ENCODE measurements at regions not wholly inside any gene's neighbourhood (a gene's known extent, or its start where the extent isn't known, plus 50 kb on each side); places are given as distances from the start of the nearest gene placed in this dataset.
"Not testable (repeated sequence)": the region's sequence is repeated elsewhere in the genome, so short reads cannot be mapped to it uniquely, and the experiment has no call there.

DNA sequence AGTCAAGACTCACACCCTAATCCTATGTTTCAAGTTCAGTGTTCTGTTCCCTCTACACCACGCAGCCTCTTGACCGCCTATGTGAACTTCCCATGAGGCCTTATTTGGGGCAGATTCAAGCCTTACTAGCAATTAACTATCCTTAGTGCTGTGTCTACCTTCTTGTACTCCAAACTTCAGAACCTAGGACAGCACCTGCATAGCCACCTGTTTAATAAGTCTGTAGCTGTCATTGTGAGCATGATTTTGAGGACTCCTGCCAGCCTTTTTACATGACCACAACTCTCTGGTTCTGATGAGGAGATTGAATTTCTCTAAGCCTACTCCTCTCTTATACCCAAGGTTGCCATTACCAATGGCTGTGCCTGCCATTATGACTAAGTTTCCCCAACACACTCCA lies 50.8 kb upstream of the PCSK1 start:
- DNase-seq (ENCODE audit: low read depth) = peak; percentile 59

DNA sequence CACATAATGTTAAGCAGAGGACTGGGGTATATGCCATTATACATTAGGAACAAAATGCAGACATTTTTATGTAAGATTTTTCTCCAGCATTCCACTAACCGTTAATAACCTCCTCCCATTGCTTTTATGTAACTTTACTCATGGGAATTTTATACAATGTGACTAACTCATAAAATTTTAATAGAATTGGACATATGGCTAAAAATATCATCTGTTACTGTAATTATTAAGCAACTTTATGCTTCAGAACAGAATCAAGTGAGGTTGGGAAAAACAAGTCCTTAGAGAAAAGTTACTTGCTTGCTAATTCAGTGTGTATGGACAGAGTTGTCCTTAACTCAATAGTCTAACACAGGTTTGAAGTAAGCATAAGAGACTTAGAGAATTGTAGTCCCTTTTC lies 54.8 kb upstream of the PCSK1 start:
- no peak for DNase-seq (ENCODE audit: low read depth)

DNA sequence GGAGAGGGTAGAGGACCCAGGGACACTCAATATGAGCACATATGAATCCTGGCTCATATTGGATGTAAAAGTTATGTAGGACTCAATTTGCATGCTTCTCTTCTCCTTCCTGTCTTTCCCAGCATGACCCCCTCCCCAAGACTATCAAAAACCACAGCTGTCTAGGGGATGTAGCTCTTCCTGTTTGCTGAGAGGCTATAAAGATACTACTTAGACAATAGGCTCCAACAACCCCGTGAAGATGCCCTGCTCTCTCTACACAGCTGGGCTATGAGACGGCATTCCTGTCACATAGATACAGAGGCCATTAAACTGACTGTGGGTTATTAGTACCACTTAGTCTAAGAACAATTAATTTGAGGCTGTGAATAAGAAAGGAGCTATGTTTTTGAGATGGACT lies 56.5 kb upstream of the PCSK1 start:
- no peak for DNase-seq (ENCODE audit: low read depth)

DNA sequence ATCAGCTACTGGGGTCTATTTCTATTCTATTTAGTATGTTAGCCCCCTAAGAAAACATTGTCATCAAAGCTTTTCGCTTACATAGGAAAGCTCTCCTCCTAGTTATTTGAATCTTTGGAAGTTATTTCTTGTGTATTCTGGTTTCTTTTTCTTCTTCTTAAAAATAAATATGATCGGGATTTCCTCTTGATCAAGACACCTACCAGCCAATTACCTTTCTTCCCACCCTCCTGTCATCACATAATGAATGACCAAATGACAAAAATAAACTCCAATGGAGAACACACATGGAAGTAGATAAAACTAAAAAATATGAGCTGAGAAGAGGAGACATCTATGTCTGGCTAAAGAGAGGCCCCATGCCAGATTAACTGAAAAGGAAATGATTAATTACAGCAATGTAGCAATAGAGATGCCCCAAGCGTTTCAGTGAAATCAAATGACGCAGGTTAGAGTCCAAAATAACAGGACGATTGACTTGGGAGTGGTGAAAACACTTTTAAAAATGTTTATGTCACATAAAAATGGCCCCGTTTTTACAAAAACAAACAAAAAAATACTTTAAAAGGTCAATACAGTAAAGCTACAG lies 59.5 kb upstream of the PCSK1 start:
- peak; percentile 76 for DNase-seq (ENCODE audit: low read depth)

DNA sequence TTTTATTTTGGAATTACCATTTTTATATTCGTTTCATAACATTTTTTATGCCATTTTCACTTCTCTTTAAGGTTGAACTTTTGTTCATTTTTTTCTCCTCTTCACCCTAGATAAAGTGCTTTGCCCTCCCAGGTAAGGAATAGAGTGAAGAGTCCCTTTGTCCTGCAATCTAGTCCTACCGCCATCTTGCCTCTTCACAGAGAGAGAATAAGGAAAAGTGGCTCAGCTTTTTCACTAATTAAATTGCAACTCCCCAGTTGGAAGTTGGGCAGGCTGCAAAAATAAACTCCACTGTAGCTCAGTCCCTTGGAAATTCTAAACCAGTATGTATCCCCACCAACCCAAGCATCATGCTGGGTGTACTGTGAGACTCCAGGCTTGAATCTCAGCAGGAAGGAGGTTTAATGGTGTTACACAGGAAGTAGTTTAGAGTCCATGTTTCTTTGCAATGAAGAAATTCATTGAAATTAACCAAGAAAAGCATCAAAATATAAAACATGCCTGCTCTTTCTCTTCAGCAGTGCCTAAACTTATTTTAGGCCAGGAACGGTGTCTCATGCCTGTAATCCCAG lies 60.3 kb upstream of the PCSK1 start:
- no peak for DNase-seq (ENCODE audit: low read depth)

DNA sequence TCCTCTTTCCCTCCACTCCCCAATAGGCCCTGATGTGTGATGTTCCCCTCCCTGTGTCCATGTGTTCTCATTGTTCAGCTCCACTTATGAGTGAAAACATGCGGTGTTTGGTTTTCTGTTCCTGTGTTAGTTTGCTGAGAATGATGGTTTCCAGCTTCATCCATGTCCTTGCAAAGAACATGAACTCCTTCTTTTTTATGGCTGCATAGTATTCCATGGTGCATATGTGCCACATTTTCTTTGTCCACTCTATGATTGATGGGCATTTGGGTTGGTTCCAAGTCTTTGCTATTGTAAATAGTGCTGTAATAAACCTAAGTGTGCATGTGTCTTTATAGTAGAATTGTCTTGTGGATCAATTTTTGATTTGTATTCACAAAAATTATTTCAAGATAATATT lies 62.4 kb upstream of the PCSK1 start:
- not testable (repeated sequence) for DNase-seq (ENCODE audit: low read depth)

DNA sequence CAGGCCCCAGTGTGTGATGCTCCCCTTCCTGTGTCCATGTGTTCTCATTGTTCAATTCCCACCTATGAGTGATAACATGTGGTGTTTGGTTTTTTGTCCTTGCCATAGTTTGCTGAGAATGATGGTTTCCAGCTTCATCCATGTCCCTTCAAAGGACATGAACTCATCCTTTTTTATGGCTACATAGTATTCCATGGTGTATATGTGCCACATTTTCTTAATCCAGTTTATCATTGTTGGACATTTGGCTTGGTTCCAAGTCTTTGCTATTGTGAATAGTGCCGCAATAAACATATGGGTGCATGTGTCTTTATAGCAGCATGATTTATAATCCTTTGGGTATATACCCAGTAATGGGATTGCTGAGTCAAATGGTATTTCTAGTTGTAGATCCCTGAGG lies 64.0 kb upstream of the PCSK1 start:
- DNase-seq (ENCODE audit: low read depth) = not testable (repeated sequence)

DNA sequence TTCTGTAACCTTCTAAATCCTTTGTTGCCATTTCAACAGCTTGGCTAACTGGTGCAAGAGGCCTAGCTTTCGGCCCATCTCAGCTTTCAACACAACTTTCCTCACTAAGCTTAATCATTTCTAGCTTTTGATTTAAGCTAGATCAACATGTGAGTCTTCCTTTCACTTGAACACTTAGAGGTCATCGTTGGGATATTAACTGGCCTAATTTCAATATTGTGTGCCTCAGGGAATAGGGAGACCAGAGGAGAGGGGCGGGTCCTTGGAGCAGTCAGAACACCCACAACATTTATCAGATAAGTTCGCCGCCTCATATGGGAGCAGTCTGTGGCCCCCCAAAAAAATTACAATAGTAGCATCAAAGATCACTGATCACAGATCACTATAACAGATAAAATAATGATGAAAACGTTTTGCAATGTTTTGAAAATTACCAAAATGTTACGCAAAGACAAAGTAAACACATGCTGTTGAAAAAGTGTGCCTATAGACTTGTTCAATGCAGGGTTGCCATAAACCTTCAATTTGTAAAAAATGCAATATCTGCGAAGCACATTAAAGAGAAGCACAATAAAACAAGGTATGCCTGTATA lies 66.8 kb upstream of the PCSK1 start:
- no peak for DNase-seq (ENCODE audit: low read depth)

DNA sequence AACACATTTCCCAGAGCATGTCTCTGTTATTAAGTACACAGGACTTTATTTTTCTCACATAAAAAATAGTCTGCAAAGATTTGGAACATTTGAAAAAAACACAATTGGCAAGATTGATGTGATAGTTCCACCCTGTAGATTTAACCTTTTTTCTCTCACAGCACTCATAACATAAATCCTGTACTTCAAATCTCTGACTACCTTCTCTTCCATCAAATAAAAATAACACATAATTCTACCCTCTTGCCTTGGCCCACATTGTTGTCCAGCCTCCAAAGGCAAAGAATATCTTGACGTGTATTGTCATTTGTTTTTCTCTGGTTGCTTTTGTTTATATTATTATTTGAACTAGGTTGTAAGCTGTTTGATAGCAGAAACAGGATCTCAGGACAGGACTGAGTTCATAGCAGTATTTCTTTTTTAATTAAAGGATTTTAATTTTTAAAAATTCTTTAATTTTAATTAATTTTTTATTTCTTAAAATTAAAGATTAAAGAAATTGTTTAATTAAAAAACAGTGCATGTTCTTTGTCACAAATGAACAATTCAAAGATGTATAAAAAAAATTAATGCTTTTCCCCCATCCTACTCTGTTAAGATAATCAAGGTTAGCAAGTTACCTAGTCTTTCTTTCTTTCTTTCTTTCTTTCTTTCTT lies 69.1 kb upstream of the PCSK1 start:
- DNase-seq (ENCODE audit: low read depth) = no peak

DNA sequence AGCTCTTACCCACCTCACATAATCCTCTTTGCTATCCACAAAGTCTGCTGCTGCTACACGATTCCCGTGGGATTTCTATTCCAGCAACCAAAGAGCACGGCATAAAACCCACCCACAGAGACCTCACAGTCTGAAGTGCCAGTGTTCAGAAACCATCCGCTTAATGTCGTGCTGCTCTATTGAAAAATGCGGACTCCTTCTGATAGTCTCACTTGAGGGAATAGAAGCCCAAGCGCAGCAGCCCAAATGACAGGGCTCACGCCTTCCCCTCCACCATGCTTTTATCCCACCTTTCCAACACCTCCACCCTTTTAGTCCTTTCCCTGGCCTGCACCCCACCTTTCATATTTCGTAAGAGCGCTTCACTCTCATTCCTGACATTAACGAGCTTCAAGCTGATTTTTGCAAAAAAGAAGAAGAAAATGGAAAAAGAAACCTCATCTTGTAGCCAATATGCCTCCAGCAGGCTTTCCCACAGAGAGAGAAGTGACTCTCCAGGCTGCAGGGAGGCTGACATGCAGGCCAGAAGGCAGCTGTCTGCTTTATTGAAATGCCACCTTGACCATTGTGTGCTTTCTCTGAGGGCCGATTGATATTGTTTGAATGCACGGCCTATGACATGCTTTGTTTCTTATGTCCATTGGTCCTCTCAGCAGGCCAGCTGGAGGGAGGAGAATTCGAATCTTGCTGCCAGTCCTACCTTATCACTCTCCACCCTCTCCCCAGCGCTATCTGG lies 70.6 kb upstream of the PCSK1 start:
- DNase-seq (ENCODE audit: low read depth) = no peak

DNA sequence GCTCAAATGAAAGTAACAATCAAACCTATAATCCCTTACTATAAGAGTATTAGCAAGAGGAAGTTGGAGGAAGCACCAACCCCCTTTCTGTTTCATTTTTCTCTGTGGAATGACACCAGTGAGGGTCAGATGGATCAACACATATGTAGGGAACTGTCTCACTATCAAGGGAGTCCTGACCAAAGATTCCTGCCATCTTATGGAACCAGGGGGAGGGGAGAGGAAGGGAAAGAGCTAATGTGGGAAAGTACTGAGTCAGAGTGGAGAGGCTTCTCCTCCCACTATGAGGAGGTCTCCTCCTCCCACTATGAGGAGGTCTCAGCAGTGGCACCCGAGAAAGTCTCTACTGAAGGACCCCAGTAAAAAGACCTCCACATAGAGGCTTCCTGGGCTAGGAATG lies 73.3 kb upstream of the PCSK1 start:
- no peak for DNase-seq (ENCODE audit: low read depth)

DNA sequence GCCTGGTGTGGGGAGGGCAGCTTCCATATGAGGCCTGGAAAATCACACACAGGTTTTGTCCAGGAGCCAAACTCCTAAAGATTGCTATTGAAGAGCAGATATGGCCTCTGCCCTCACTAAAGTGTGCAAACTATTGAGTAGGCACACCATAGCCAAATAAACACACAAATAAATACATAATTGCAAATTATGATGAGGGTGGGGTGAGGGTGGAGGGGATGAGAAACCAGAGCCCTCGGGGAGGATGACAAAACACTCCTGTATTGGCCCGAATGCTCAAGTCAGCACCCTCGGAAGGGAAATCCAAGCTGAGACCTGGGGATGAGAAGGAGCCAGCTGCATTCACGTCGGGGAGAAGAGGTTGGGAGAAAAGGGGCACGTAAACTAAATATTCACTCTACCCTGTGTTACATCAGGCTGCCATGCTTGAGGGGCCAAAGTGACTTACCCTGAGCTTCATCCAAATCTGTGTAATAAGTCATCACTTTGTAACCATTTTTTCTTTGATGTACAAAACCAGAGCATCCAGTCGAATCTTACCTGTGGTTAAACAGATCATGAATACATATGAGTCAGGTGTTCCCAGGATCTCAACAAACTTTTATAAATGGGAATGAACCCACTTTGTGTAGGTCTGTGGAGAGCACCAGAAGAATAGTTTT lies 73.9 kb upstream of the PCSK1 start:
- DNase-seq (ENCODE audit: low read depth) = no peak

DNA sequence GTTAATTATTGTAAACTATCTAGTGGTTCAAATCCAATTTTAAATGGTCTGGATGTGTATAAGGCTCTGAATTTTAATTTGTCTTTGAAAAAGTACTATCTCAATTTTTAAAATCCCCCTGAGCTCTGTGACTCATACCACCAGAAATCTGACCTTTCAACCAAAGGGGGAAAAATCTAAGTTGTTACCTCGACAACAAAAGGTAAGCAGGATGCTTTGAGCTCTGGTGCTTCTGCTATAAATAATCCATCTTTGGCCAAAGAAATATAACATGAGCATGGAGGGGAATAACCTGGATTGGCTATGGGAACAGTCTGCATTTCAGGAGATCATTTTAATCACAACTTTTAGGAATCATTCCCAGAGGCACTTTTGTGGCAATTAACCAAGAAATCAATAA lies 76.3 kb upstream of the PCSK1 start:
- peak; percentile 69 for DNase-seq (ENCODE audit: low read depth)

DNA sequence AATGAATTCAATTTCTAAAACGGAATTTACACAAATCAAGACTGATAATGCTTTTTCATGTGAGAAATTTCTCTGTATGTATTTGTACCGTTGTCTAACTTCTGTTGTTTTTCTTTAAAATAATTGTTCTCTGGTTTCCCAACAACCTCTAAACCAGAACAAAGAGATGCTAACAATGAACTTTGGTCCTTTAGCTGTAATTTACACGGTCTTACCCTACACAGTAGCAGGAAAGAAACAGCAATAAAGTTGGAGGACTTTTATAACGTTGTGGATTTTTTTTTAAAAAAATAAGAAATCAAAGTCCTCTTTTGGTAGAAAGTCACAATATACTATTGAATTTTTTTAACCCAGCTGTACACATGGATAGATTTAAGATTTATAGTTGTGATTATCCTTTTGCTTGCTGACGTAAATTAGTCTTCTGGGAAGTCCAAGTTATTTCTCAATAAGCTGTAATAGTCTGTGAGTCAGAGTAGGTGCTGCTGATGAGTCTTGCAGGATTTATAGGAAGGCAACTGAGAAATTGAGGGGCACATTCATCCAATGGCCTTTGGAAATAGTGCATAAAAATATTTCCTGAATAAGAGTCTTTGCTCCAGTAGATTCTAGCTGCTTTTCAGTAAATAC lies 76.8 kb upstream of the PCSK1 start:
- peak; percentile 92 for DNase-seq (ENCODE audit: low read depth)

DNA sequence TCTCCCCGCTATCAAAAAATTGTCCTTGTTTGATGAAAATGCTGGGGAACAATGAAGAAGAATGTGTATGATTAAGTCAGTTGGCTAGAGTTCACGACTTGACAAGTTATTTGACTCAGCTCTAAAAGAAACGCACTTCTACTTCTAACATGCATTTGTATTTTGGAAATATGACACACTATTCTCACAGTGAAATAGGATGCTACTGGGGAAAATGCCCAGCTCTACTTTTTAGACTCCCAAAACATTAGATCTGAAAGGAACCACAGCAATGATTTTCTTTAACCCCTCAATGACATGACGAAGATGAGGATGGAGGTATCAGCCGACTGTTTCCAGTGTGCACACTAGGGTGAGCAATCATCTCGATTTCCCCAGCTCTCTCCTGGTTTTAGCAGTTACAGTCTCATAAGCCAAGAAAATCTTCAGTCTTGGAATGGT lies 83.6 kb upstream of the PCSK1 start:
- DNase-seq (ENCODE audit: low read depth) = no peak

DNA sequence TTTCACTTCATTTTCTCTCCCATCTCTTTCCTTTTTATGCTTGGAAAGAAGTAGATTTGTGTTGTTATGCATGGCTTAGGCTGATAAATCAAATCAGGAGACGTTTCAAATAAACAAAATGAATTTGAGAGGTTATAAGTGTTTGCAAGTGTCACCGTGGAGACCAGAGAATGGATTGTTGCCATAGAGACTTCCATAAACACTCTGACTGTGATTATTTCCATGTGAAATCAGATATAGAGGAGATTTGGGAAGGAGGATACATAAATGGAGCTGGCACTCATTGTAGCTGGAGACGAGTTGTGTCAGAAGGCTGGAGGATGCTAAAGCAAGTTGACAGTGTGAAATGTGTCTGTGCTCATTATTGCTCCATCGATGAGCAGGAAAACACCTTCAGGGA lies 84.2 kb upstream of the PCSK1 start:
- no peak for DNase-seq (ENCODE audit: low read depth)

DNA sequence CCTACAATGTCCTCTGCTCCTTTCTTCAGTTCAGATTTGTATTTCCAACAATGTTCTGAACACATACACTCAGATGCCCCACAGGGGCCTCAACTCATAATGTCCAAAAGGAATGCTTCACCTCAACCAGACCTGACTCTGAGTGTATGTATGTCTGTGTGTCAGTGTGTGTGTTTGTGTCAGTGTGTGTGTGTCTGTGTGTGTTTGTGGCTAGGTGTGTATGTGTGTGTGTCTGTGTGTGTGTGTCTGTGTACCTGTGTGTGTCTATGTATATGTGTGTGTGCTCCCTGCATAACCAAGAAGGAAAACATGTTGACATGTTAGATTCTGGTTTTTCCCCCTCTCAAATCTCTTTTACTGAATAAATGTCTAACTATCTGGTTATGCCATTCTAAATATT lies 87.3 kb upstream of the PCSK1 start:
- no peak for DNase-seq (ENCODE audit: low read depth)

DNA sequence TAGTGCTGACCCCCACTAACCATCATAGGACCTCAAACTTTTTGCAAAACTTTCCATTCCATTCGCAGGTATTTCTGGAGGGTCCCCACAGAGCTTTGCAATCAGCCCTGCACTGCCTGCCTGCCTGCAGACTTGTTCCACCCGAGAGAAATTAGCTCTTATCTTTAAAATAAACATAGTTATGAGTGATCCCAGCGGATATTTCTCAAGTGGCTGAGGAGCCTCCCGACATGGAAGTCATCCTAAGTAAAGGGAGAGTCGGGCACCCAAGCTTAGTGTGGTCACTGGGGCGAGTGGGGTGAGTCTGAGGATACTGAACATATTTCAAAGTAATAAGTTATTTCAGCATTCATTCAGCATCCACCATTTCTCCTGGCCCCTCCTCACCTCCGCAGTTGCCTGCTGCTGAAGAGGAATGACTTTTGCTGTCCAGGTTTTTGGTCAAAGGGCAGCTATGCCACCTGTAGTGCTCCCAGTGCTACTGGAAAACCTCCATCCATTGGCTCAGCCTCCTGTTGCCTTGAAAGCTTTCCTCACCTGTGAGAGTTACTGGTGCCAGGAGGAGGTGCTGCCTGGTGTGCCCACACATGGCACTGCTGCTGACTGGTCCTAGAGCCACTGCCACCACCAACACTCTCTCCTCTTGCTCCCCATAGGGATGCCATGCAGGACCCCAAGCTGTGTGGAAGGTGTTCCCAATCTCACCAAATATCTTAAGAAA lies 89.7 kb upstream of the PCSK1 start:
- no peak for DNase-seq (ENCODE audit: low read depth)

DNA sequence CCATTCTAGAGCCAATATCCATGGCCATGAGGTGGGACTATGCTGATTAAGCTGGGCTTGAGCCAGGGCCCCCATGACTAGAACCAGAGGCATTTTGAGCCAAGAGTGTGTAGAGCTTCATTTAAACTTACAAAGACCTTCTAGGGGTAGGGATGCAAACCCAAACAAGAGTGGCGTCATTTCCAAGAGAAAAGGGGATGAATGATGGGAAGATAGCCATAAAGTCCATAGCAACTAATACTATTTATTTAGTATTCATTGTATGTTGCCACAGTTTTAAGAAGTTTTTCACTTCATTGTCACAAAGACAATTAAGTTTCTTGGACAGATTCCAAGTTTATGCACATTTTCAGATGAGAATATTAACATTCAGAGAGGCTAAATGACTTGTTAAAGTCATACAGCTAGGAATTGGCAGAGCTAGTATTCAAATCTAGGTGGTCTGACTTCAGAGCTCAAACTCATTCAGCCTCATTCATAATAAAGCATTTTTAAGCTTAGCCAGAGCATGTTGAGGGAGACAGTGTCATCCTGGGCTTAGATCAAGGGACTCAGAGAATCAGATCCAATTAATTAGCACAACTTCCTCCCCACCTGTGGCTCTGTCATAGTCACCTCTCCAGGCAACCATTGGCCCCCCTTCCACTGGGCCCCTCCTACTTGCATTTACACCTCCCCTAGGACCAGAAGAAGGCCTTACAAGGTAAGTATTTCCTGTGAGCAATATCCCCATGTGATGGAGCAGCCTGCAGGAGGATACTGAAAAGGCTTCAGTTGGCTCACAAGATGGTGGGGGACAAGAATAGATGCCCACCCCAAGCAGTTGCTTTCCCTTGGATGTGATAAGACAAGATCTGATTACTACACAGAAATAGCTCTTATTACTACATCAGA lies 95.0 kb upstream of the PCSK1 start:
- DNase-seq (ENCODE audit: low read depth) = no peak

DNA sequence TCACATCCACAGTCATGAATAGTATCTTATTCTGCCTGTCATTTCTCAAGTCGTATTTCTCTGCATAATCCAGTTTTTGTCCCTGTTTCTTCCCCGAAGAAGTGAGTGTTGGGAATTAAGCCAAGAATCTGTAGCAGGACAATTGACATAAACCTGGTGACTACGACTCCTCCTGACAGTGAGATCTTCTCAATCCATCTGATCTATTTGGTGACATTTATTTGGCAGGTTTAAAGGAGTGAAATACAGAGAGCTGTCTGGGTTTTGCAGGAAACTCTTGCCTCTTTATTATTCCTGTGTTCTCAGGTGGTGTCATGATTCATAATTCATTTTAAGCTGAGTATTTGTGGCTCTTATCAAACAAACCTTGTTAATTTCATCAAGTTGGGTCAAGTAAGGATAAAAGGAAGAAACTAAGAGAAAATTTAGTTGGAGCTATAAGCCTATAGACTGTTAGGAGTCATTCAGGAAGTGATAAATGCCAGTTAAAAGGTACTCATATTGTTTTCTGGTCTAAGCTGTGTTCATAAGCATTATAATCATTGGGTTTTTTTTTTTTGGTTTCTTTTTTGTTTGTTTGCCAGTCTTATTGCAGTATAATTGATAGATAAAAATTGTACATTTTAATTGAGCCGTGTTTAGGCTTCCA lies 95.9 kb upstream of the PCSK1 start:
- DNase-seq (ENCODE audit: low read depth) = no peak

Data from ELR (cell line).